Stimulated activated CD4-positive, alpha-beta T cell treated with anti-CD3 and anti-CD28 coated beads, TNF-alpha, amount 100 ng/mL, for 48 hours (primary cell): ENCODE measurements at regions not wholly inside any gene's neighbourhood (a gene's known extent, or its start where the extent isn't known, plus 50 kb on each side); places are given as distances from the start of the nearest gene placed in this dataset.

Source experiments
- DNase-seq, 3 donors: peaks; one replicate each; pipeline ENCODE4 v3.0.0-alpha.2; 2020; ENCODE audit warnings: low read depth in 3 of 3

DNA sequence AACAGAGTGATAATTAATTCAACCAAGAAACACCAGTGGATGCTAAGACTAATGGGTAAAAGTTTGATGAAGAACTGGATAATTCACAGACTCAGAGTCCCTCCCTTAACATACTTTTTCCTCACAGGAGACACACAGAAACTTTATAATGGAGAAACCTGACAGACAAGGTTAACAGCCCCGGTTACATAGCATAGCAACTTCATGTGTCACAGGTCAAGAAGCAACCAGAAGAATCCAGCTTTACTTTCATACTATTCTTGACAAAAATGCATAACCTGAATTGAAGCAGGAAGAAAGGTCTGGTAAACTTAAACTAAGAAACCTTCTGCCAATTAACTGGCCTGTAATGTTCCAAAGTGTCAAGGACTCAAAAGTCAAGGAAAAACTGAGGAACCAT is 375.9 kb downstream of the RNF144B start:
- DNase-seq: no peak

DNA sequence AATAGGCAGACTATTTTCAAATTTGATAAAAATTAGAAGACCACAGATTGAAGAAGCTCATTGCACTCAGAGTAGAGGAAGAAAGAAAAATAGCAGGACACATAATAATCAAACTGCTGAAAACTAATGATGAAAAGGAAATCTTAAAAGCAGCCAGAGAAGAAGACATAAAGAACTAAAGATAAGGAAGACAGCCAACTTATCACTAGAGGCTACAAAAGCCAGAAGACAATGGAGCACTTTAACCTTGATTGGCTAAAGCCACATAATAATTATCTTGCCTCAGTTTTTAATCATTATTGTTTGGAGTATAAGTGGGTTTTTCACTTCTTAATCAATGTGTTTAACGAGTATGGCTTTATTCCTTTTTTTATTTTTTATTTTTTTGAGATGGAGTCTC is 397.6 kb downstream of the RNF144B start:
- DNase-seq: no peak

DNA sequence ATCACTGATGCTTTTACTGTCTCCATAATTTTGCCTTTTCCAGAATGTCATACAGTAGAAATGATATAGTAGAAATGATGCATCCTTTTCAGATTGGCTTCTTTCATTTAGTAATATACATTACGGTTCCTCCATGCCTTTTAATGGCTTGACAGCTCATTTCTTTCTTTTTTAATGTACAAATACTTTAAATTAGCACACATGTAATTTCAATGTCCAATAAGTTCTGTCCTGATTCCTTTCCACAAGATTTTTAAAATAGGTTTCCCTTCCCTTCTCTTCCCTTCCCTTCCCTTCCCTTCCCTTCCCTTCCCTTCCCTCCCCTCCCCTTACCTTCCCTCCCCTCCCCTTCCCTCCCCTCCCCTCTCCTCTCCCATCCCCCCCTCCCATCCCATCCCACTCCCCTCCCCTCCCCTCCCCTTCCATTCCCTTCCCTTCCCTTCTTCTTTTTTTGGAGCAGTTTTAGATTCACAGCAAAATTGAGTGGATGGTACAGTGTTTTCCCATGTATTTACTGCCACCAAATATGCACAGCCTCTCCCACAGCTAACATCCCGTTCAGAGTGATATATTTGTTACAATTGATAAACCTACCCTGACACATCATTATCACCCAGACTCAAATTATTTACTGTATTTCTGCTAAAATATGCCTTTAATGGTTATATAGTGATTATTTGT is 398.8 kb downstream of the RNF144B start:
- DNase-seq: no peak

DNA sequence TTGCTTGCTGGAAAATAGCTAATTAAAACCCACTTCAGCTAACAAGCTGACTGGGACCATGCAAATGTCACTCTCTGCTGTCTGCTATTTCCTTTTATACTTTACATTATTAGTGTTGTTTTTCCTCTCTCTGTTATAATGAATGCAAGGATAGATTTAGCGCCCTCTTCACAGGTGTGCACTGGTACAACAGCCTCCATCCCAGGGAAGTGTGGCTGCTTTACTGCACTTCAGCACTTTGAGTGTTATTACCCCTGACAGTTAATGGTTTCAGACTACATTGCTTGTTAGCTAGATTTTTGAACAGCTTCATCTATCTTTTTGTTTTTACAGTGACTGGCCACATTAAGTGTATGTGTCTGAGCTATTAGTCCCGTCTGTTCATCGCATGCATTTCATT is 405.7 kb downstream of the RNF144B start:
- DNase-seq: no peak

DNA sequence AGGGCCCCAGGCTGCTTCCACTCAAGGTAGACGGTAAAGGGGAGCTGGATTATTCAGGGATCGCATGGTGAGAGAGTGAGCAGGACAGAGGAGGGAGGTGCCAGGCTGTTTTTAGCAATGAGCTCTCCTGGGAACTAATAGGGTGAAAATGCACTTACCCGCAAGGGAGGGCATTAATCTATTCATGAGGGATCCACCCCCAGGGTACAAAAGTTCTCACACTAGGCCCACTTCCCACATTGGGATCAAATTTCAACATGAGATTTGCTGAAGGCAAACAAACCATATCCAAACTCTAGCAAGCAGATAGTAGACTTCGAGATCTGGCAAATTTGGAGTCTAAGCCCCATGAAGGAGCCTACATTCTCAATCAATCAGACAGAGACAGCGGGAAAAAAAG is 408.6 kb downstream of the RNF144B start:
- DNase-seq: no peak

DNA sequence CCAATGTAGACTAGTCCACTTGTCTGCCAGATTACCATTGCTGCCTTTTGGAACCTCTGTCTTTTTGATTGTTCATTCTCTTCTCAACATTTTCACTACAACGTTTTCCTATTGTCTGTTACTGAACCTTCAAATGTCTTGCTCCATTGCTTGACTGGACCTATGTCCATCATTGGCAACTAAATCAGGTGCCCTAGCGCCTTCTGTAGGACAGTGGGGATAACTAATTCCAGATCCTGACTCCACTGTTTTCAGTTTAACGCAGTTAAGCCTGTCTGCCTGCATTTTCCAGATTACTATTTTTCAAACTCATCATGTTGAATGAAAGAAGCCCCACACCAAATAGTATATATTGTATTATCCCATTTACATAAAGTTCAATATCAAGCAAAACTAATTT is 433.6 kb downstream of the RNF144B start:
- no peak for DNase-seq

DNA sequence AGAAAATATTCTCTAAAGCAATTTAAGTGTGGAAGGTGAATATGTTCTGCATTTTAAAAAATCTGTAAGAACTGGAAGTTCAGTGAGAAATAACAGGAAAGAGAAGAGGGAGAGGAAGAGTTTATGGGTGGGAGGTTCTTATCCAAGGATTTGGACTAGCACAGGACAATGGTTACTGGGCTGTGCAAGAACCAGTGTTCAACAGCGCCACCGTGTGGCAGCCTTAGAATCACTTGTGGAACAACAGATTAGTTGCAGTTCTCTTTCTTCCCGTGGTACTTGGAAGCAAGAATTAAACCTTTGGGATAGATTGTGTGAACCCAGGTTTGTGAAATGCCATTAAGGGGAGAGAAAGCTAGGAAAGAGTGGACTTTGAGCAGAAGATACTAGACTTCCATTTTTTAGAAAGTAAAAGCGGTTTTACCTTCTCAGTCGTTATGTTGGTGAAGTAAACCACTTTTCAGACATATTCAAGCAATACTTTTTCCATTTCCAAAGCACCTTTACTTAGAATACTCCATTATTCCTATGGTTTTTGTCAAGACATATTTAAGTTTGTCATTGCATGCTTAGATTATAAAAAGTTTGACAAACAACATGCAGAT is 436.7 kb downstream of the RNF144B start:
- peak; percentile 24 to 36 (median 25) for DNase-seq

DNA sequence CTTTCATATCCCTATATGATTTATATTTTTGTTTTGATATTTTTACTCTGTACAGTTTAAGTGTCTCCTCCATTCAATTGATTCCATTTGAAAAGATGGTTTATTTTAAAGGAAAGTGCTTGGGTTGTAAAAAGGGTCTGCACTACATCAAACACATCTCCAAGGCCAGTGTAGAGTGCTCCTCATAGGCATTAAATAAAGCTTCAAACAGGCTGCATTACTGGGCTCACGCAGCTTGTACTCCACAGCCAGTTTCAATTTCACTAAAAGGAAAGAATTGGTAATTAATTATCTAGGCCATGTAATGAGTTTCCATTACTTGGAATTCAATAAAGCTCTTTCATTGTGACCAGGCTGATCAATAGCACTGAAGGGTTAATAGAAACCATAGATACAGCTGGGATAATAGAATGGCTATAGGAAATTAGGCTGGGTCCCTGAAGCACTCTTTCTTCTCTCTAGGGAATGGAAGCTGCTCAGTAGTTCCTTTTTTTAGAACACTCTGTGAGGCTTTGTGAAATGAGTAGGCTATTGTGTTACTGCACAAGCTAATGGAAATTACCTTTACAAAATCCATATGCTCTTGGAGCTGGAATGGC is 442.2 kb downstream of the RNF144B start:
- DNase-seq: no peak

DNA sequence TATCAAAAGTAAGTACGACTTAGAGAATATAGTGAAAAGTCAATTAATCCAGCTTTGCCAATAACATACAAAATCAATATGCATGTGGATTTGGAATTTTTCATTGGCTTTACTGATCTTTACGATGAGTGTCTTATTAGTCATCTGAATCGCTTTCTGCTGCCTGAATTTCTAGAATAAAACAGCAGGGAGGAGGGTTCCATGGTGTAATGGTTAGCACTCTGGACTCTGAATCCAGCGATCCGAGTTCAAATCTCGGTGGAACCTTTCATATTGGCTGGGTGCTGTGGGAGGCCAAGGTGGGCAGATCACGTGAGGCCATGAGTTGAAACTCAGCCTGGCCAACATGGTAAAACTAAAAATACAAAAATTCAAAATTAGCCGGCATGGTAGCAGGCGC is 448.8 kb downstream of the RNF144B start:
- DNase-seq: no peak

DNA sequence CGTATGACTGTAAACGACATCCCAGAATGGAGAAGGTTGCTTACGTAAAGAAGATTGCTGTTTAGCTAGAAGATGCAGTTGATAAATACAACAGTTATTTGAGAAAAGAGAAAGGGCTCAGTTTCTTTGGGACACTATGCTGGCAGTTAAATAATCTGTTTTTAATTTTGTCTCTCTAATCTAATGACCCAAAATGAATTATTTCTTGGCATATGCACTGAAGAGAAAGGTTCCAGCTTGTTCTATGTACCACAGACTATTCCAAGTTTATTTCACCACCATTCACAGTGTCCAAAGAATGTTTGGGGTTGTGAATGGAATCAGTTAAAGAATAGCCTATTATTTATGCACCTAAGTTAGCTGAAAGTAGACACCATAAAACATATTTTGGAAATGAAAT is 449.9 kb downstream of the RNF144B start:
- no peak for DNase-seq

DNA sequence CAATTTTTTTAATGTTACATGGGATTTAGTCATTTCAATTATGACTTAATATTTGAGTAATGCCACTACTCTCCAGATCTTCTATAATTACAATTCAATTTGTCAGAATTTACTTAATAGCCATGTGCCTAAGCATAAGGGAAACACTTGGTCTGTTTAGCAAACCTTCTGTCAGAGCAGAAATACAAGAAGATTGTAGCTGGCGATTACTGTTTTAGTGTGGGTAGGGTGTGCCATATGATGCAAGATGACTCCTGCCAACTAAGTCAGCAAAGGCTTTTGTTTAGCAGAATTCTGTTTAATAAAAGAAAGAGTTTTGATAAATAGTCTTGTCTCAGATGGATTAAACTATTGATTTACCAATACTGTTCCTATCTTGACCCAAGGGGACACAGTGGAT is 455.4 kb downstream of the RNF144B start:
- DNase-seq: no peak

DNA sequence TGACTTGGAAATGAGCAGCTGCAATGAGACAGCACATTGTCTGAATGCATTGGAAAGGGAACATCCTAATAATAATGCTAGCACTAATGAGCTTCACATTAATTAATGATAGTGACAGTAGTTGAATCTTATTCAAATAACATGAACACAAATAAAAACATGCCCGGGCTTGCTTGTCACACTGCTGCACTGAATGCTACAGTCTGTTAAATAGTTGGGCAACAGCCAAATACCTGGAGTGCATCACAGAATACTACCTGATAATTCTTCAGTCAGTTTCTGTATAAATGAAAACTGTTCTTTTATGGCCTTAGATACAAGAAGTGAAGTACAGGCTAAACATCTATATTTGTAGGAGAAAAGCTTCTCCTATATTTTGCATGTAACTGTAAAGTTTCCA is 458.7 kb downstream of the RNF144B start:
- no peak for DNase-seq

DNA sequence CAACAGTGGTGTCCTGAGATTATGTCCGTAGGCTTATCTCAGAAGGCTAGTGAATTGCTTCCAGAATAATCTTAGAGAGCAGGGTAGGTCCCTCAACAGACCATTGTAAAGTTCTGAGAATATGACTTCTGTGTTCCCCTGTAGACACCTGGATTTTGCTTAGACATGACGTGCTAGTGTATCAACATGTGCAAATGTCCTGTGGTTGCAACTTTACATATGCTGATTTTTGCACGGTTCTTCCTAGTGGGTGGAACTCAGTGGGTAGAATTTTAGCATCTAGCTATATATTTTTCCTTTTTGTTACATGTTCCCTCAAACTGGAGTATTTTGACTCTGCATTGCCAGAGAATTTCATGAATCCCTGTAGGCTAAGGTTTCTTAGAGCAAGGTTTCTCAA is 459.2 kb downstream of the RNF144B start:
- DNase-seq: no peak

DNA sequence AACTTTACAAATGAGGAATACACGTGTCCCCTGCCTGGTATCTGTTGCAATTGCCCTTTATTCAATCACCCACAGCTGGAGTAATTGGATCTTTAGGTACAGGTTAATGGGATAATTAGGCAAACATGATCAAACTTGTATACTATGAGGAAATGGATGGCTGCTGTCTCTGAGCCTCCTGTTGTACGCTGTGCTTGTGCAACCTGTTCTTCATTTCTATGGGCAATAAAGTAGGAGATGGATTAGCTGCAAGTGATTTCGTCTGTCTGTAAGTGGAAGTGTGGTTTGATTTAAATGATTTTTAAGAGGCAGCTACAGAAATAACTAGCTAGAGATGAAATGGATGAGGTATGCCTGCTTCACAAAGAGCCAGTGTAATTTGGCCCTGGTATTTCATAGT is 474.1 kb downstream of the RNF144B start:
- no peak for DNase-seq

DNA sequence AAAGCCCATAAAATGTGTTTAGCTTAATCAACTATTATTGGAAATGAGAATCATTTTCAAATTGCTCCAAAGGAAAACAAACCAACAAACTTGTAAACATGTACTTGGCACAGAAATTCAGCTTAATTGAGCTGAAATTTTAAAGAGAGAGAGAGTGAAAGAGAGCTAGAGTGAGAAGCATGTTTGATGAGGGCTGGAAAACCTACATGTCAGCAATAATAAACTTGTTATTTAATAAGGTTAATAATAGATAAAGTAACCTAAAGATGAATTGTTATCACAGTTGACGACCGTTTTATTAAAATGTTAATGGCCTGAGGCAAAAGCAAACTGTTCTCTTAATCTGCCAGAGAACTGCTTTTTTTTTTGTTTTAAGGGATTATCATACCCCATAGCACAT is 496.1 kb downstream of the RNF144B start:
- DNase-seq: no peak

DNA sequence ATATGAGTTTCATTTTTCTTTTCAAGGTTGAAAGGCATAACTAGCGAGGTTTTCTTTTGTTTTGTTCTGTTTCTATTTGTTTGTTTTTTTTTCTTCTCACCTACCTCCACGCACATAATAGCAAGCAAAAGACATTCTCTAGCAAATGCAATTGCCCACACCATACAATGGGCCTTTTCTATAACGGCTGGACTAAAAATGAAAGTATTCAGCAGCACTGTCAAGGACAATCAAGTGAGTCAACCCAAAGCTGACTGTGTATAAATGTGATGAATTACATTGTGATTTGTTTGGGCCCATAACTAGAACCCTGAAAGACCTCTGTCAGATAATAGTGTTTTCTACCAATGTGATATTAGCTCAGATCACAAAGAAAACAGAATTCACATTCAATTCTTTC is 496.7 kb downstream of the RNF144B start:
- no peak for DNase-seq

DNA sequence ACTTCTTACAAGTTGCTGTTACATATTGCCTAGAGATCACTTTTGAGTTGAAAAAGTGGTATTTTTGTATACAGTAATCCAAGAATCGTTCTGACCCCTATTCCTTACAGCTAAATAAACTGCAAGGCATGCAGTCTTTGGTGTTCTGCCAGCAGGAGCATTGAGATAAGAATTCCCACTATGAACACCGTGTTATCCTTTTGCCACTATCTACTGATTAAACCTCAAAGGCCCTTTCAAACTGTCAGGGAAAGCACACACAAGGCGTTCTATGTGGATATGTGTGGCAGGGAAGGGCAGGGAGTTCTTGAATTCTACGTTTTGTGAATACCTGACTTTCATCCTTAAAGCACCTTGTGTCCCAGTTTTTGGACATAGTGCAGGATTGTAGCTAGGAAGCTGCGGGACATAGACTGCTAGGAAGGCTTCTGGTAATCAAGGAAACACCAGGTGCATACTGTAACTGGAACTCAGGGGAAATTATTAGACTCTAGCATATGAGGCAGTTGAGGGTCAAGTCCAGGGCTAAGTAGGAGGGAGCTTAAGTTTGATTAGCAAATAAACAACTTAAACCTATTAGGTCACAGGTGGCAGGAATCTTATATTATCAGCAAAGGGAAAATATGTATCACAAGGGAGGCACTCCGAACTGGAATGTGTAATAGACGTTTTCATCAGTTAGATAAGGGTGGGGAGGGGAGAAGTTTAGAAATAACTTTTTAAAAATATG is 506.6 kb downstream of the RNF144B start:
- no peak for DNase-seq

DNA sequence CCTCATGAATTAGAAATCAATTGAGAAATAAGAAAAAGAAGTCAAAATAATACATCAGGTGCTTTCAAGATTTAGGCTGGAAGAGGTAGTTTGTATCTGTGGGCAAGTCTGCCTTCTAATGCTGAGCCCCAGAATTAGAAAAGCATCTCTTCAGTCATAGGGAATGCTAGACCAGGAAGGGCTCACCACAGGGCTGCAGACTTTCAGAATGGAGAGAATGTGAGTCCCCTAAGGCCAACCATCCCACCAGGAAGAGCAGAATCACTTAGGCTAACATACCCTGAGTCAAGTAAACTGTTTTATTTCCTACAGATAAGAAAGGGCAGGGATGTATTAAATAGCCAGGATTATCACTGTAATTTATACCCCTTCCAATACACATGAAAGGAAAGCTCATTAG is 510.2 kb downstream of the RNF144B start:
- no peak for DNase-seq

DNA sequence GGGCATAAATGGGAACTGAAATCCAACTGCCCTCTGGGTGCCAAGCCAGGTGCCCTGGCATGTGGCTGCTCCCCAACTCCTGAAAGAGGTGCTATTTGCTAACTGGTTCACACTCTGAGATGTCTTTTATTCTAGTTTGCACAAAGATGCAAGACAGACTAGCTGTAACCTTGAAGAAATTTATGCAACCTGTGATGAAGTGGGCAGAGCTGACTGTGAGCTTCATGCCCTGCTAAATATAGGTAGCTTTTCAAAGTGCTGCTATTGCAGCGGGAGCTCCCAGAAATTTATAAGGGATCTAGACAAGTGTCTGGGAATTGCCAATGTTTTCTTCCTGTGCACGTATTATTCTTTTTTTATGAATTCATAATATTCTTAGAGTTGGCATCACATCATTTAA is 517.5 kb downstream of the RNF144B start:
- DNase-seq: no peak

DNA sequence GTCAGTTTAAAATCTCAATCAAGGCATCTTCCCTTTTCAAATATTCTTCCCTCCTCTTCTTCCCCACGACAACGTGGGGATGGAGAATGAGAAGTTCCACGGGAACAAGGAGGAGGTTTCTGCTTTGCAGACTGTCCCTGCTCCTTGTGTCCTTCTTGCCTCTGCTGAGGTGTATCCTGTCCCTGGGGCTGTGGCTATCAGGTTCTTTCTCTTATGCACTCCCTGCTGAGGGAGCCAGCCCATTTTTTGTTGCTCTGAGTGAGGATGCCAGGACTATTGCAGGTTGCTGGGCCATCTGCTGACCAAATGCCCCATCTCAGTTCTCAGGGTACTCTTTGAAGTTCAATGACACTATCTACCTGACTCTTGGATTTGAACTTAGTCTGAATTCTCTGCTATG is 533.6 kb downstream of the RNF144B start:
- DNase-seq: no peak

DNA sequence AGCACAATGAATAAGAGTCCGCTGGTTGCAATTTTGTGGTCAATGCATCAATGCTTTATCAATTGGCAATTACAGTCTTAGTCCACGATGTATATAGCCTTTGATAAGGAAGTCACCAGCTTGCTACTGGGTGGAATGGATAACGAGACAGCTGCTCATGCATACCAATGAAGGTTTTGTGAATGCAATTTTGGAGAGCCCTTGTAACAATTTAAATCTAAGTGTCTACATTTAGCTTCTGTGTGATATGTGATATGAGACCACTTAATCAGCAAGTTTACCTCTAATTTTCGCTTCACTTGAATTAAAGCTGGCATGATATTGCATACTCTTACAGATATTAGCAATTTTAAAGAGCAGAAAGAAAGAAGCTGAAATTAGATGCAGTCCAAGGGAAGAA is 543.9 kb downstream of the RNF144B start:
- DNase-seq: no peak

DNA sequence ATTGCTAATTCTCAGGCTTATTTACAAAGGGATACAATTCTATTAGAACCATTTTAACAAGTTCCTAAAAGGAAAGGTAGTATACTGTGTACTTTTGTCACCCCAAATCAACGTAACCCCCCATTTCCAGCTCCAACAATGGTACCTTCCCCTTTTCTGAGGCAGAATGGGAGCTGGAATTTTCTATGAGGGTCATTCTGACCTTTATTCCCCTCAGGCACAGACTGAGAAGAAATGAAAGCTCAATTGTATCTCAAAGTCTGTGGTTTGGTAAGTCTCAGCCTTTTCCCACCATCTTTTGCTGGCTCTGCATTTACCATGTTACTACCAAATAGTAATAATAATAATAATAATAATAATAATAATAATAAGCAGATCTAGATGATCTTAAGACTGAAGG is 571.0 kb downstream of the RNF144B start:
- DNase-seq: no peak

DNA sequence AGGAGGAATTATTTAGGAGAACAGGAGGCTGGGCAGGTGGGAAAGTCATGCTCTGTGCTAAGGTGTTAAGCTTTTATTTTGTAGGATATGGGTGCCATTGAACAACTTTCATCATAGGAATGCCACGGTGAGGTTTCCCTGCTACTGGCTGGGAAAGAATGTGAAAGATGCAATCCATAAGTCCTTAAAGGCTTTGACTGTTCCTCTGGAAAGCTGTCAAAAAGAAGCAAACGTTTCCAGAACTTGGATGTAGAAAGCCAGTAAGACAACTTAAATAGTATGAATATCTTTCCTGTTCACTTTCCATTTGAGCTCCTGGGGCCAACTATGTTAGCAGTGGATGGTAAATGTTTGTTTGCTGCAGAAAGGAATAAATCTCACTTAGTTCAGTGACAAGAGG is 574.4 kb downstream of the RNF144B start:
- no peak for DNase-seq
